ENCODE measurements at regions not wholly inside any gene's neighbourhood (a gene's known extent, or its start where the extent isn't known, plus 50 kb on each side); places are given as distances from the start of the nearest gene placed in this dataset.

DNA sequence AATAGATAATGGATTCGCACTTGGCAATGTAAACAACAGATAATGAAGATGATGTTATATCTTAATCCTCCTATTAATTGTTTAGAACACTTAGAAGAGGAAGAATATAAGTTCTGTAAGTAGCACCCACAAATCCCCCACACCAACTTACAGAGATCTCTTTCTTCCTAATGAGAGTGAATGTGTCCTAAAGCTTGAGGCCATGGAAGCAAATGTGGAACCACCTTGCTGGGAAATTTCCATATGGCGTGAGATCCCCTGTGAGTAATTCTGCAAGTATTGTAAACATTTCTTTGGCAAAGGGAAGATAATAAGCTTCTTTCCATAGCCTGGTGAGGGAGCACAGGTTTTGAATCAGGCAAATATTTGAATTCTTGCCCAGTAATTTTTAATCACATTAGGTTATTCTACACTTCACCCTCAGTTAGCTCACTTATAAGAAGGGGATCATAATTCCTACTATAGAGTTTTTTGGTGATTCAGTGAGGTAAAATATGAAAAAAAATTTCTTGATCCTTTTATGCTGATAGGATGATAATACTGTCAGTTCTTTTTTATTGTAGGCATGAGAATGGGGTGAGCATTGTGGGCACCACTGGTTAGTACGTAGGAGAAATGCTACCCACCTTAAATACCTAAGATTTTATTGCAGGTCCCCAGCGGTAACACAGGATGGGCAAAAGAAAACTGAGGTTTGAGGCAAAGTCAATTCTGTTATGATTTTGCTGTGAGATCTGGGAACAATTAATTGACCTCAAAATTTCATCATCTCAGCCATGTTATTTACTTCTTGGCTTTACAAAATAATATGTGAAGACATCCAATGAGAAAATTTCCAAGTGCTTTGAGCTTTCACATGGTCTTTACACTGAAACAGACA is 574.8 kb downstream of the PSAT1 start:
- TF ChIP-seq GATA2 (IDR thresholded peaks at IDR 0.05; ENCODE audit: low read depth, low read length) (no peak), GATA3 (IDR thresholded peaks at IDR 0.05; ENCODE audit: low read depth, low read length) (no peak)

DNA sequence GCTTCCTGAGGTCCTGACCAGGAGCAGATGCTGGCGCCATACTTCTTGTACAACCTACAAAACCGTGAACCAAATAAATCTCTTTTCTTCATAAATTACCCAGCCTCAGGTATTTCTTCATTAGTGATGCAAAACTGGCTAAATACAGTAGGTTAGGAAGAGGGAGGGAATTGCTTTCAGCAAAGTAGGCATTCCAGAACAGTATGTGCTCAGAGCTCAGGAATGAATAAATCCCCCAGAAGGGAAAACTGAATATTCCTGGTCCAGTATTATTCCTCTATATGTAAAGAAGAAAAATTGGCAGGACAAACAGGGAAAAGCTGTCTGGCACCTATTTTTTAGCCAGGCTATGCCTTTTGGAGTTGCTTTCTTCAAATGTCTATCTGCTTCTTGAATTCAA is 577.1 kb downstream of the PSAT1 start:
- TF ChIP-seq GATA3 (IDR thresholded peaks at IDR 0.05; ENCODE audit: low read depth, low read length) (no peak), GATA2 (IDR thresholded peaks at IDR 0.05; ENCODE audit: low read depth, low read length) (no peak)

GRCh38 chr9:78879324-78880100 is 582.6 kb downstream of the PSAT1 start:
- TF ChIP-seq GATA2 (IDR thresholded peaks at IDR 0.05; ENCODE audit: low read depth, low read length) (no peak), GATA3 (IDR thresholded peaks at IDR 0.05; ENCODE audit: low read depth, low read length) (no peak)

GRCh38 chr9:78881295-78881694 is 584.4 kb downstream of the PSAT1 start:
- TF ChIP-seq GATA3 (IDR thresholded peaks at IDR 0.05; ENCODE audit: low read depth, low read length) (no peak), GATA2 (IDR thresholded peaks at IDR 0.05; ENCODE audit: low read depth, low read length) (no peak)

GRCh38 chr9:78882481-78882880 is 585.6 kb downstream of the PSAT1 start:
- no peak for TF ChIP-seq GATA3 (IDR thresholded peaks at IDR 0.05; ENCODE audit: low read depth, low read length)
- no peak for TF ChIP-seq GATA2 (IDR thresholded peaks at IDR 0.05; ENCODE audit: low read depth, low read length)

GRCh38 chr9:78884611-78885150 is 587.8 kb downstream of the PSAT1 start:
- TF ChIP-seq GATA3 (IDR thresholded peaks at IDR 0.05; ENCODE audit: low read depth, low read length) (no peak), GATA2 (IDR thresholded peaks at IDR 0.05; ENCODE audit: low read depth, low read length) (no peak)

DNA sequence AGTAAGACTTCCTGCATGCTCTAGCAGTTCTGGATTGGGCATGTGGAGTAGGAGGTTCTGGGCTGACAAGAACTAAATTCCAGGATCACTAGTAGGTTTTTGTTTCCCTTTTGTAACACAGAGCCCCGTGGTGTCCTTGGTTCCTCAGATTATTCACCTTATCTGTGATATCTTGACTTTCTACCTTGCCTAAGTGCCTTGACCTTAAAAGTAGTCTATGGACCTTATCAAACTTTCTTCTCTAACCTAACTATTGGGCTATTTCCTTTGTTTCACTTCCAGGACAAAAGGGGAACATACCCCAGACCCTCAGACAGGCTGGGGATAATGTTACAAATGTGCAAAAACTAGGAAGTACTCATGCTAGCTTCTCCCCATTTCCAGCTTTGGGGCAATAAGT is 595.3 kb downstream of the PSAT1 start:
- no peak for TF ChIP-seq GATA2 (IDR thresholded peaks at IDR 0.05; ENCODE audit: low read depth, low read length)
- TF ChIP-seq GATA3 (IDR thresholded peaks at IDR 0.05; ENCODE audit: low read depth, low read length) = no peak

GRCh38 chr9:78892769-78893168 is 595.8 kb downstream of the PSAT1 start:
- no peak for TF ChIP-seq GATA2 (IDR thresholded peaks at IDR 0.05; ENCODE audit: low read depth, low read length)
- TF ChIP-seq GATA3 (IDR thresholded peaks at IDR 0.05; ENCODE audit: low read depth, low read length) = no peak

DNA sequence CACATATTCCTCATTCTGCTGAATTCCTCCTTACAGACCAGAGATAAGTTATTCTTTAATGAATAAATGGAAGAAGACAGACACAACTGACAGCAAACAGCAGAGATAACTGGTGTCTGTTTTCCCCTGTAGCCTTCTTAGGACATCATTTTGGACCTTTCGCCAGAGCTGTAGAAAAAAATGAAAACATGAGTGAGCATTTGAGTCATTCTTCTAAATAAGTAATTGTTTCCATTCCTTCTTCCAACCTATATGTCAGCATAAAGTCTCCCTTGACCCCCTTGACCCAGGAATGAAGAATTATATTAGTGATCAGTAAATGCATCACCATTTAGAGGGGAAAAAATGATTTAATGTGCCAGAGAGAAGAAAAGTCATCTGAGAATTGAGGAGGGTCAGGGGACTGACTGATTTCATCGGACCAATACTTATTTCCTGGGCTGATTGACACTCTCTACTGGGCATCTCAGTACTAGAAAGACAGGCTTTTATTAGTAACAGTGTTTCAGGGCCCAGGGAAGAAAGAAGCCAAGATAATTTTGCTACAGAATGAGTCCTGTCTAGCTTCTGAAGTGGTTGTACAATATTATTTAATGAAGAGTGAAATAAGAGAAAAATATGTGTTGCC is 597.0 kb downstream of the PSAT1 start:
- TF ChIP-seq GATA2 (IDR thresholded peaks at IDR 0.05; ENCODE audit: low read depth, low read length) = no peak
- TF ChIP-seq GATA3 (IDR thresholded peaks at IDR 0.05; ENCODE audit: low read depth, low read length) = no peak

- TF ChIP-seq GATA2 (IDR thresholded peaks at IDR 0.05; ENCODE audit: low read depth, low read length) (no peak), GATA3 (IDR thresholded peaks at IDR 0.05; ENCODE audit: low read depth, low read length) (no peak)
These were observed 599.6 kb downstream of the PSAT1 start for GRCh38 chr9:78896479-78896878.

DNA sequence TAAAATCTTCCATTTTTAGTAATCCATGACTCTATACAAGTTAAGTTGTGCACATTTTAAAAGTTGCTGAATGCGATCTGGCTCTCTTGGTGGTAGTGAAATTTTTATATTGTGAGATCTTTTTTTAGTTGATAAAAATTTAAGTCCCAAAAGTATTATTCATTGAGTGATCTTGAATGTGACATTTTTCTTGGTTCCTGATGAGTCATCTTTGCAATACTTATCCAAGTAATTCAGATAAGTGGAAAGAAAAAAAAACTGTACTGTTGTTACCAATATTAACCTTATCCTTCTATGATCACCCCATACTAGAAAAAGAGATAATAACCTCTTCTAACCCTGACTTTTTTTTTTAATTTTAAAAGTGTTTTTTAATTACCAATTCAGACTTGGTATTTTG is 601.3 kb downstream of the PSAT1 start:
- no peak for TF ChIP-seq GATA2 (IDR thresholded peaks at IDR 0.05; ENCODE audit: low read depth, low read length)
- TF ChIP-seq GATA3 (IDR thresholded peaks at IDR 0.05; ENCODE audit: low read depth, low read length) = no peak

DNA sequence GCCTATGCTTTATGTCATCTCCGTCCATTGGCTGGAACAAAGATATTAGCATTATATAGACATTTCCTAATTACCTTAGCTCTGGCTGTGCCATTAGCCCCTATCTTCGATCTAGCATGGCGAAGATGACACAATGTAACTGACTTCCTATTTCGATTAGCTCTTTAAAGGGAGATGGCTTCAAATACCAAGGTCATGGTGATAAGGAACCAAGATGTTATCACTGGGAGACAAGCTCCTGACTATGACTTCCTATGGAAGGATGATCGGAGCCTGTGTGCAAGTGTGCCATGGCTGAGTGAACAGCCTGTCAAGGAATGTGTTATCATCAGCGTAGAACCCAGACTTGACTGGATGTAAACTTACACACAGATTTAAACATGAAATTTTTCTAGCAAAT is 602.1 kb downstream of the PSAT1 start:
- TF ChIP-seq GATA2 (IDR thresholded peaks at IDR 0.05; ENCODE audit: low read depth, low read length) (peak; percentile 65), GATA3 (IDR thresholded peaks at IDR 0.05; ENCODE audit: low read depth, low read length) (peak; percentile 45; the same call in 1 of the 2 replicates)

DNA sequence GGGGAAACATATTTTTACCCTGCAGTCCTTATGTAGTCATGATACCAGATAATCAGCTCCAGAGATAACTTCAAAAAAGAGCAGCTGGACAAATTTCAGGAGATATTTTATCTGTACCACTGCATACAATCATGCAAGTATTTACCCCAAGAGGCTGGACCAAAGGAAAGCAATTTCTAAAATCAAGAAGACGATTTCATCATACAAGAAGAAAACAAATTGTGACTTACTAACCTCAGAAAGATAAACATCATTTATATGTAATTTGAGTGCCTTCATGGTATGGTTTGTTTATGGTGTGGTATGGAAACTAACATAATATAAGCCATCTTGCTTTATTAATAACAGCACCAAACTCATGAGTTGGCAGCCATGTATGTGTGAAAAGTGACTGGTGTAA is 603.6 kb downstream of the PSAT1 start:
- no peak for TF ChIP-seq GATA2 (IDR thresholded peaks at IDR 0.05; ENCODE audit: low read depth, low read length)
- no peak for TF ChIP-seq GATA3 (IDR thresholded peaks at IDR 0.05; ENCODE audit: low read depth, low read length)

DNA sequence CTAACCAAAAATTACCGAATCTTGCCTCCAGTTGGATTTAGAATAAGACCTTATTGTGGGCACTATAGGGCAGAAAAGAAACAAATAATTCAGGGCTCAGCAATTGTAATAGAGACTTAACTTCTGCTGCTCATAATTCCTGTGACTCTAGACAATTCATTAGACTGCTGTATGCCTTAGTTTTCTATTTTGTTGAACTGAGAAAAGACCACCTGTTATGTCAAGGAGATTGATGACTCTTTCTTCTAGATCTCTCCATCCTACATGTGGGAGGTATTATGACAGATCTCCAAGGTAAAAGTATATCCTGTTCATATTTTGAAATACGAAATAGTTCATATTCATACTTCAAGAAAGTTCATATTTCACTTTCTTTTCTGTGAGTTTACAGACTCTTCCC is 605.1 kb downstream of the PSAT1 start:
- TF ChIP-seq GATA2 (IDR thresholded peaks at IDR 0.05; ENCODE audit: low read depth, low read length) = no peak

Data from SH-SY5Y (cell line).